ENCODE measurements at regions not wholly inside any gene's neighbourhood (a gene's known extent, or its start where the extent isn't known, plus 50 kb on each side); places are given as distances from the start of the nearest gene placed in this dataset.
"Not testable (repeated sequence)": the region's sequence is repeated elsewhere in the genome, so short reads cannot be mapped to it uniquely, and the experiment has no call there.

DNA sequence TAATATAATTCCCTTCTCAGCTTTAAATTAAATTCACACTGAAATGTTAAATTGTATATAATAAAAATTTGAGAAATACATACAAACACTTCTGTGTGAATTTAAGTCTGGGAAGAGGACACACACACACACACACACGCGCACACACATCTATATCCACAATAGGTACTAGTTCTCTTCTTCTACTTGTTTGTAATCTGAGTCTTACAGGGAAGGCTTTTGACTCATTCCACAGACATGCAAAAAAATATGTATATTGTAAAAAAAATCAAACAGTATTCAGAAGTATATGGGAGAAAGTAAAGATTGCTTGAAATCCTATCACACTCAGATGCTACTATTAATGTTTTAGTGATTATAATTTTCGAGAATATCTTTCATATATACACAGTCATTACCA is 276.2 kb downstream of the MDFIC start:
- peak; percentile 81 for DNase-seq (ENCODE audit: low read depth)
- H3K4me3 ChIP-seq (ENCODE audit: low read depth, low read length), result no peak overlapping the region
- TF ChIP-seq, protein P1, sequence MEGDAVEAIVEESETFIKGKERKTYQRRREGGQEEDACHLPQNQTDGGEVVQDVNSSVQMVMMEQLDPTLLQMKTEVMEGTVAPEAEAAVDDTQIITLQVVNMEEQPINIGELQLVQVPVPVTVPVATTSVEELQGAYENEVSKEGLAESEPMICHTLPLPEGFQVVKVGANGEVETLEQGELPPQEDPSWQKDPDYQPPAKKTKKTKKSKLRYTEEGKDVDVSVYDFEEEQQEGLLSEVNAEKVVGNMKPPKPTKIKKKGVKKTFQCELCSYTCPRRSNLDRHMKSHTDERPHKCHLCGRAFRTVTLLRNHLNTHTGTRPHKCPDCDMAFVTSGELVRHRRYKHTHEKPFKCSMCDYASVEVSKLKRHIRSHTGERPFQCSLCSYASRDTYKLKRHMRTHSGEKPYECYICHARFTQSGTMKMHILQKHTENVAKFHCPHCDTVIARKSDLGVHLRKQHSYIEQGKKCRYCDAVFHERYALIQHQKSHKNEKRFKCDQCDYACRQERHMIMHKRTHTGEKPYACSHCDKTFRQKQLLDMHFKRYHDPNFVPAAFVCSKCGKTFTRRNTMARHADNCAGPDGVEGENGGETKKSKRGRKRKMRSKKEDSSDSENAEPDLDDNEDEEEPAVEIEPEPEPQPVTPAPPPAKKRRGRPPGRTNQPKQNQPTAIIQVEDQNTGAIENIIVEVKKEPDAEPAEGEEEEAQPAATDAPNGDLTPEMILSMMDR (conservative IDR thresholded peaks at IDR 0.05; ENCODE audit: low read depth, low read length), result no peak

DNA sequence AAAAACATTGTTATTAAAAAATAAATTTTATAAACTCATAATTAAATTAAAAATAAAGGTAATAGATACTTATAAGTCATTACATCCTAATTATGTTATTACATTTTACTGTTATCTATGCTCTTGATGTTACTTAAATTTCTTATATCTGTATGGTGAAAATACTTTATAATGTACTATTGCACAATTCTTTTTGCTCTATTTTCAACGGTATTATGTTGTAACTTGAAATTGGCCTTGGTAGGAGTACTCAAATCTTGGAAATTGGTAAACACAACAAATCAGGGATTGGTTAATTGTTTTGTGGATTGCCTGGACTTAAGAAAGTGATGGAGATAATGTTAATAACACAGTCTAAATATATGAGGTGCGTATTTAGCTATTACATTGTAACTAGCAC is 273.3 kb downstream of the MDFIC start:
- DNase-seq (ENCODE audit: low read depth), result no peak
- TF ChIP-seq, protein P1 (conservative IDR thresholded peaks at IDR 0.05; ENCODE audit: low read depth, low read length), result no peak
- H3K4me3 ChIP-seq (ENCODE audit: low read depth, low read length), result no peak overlapping the region

DNA sequence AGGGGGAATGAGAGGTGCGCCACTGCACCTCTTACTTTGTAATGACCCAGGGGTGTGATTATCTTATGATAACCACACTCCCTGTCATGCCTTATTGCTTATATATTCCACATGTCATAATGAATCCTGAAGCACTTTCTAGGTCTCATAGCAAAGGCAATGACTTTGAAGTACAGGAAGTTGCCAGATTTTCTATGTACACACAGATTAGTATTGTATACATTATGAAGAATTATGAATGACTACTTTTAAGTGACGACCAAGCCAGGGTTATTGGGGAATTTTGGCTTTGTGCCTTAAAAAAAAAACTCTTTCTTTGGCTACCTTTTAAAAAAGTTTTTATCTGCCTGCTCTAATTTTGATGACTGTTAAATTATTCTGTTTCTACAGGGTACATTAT is 269.6 kb downstream of the MDFIC start:
- TF ChIP-seq, protein P1 (conservative IDR thresholded peaks at IDR 0.05; ENCODE audit: low read depth, low read length), result no peak
- no peak overlapping the region for H3K4me3 ChIP-seq (ENCODE audit: low read depth, low read length)
- no peak for DNase-seq (ENCODE audit: low read depth)

DNA sequence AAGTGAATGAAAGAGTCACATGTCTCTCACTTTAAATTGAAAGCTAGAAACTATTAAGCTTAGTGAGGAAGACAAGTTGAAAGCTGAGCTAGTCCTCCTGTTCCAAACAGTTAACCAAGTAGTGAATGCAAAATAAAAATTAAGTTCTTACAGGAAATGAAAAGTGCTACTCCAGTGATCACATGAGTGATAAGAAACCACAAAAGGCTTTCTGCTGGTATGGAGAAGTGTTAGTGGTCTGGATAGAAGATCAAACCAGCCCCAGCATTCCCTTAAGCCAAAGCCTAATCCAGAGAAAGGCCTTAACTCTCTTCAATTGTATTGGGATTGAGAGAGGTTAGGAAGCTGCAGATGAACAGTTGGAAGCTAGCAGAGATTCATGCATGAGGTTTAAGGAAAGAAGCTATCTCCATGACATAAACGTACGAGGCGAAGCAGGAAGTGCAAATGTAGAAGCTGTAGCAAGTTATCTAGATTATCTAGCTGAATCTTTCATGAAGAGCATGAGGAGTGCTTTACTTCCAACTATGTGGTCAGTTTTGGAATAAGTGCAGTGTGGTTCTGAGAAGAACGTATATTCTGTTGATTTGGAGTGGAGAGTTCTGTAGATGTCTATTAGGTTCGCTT is 261.6 kb downstream of the MDFIC start:
- TF ChIP-seq, protein P1 (conservative IDR thresholded peaks at IDR 0.05; ENCODE audit: low read depth, low read length), result no peak
- H3K4me3 ChIP-seq (ENCODE audit: low read depth, low read length), result no peak overlapping the region
- DNase-seq (ENCODE audit: low read depth), result peak; percentile 44

DNA sequence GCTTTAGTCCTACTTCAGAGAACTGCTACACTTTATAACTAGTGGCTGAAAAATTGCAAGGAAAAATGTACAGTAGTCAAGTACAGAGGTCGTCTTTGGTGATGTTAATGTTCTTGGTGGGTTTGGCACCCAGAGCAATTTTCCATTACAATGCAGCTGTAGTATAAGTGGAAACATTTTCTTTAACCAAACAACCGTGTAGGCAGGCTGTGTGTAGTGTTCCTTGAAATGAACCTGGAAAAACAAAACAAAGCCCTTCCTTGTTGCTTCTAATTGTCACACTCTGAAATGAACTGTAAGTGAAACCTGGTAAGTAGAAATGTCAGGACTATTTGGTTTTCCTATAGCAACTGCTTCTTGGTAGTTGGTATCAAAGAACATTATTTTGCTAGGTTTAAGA is 256.9 kb downstream of the MDFIC start:
- TF ChIP-seq, protein P1 (conservative IDR thresholded peaks at IDR 0.05; ENCODE audit: low read depth, low read length), result no peak
- DNase-seq (ENCODE audit: low read depth), result peak; percentile 40

DNA sequence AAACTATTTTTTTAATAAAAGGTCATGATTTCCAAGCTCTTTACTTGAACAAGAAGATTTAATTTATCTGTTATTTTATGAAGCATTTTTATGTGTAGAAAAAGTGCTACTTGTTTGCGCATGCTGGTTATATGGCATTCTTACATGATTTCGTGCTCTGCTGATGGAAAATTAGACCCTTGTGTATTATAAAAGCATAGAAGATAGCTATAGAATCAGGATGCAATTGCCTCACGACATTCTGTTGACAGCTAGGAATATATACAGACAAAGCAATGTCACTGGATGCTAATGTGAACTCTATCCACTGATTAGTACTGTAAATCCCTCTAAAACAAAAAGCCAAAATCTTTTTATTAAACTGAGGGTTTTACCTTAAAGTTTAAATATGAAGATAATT is 255.9 kb downstream of the MDFIC start:
- H3K4me3 ChIP-seq (ENCODE audit: low read depth, low read length), result no peak overlapping the region
- TF ChIP-seq, protein P1 (conservative IDR thresholded peaks at IDR 0.05; ENCODE audit: low read depth, low read length), result no peak

More for the DNA sequence above, 256.9 kb downstream of the MDFIC start:
- H3K4me3 ChIP-seq (ENCODE audit: low read depth, low read length), result no peak overlapping the region

DNA sequence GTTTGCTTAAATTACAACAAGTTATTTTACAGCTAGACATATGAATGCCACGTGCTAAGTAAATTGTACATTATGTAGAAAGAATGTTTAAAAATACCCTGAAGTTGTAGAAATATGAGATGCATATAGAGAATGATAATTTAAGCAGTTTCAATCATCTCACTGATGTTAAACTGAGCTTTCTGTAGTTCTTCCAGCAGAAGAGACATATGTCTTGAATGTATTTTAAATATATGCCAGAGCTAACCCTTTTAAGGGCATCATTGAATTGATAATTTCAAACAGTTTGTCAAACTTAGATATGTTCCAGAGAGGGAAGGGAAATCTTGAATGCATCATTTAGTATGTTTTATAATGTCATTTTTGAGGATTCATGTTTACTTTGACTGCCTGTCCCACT is 255.2 kb downstream of the MDFIC start:
- TF ChIP-seq, protein P1 (conservative IDR thresholded peaks at IDR 0.05; ENCODE audit: low read depth, low read length), result no peak
- DNase-seq (ENCODE audit: low read depth), result no peak
- no peak overlapping the region for H3K4me3 ChIP-seq (ENCODE audit: low read depth, low read length)

More for the DNA sequence above, 255.9 kb downstream of the MDFIC start:
- no peak for DNase-seq (ENCODE audit: low read depth)

DNA sequence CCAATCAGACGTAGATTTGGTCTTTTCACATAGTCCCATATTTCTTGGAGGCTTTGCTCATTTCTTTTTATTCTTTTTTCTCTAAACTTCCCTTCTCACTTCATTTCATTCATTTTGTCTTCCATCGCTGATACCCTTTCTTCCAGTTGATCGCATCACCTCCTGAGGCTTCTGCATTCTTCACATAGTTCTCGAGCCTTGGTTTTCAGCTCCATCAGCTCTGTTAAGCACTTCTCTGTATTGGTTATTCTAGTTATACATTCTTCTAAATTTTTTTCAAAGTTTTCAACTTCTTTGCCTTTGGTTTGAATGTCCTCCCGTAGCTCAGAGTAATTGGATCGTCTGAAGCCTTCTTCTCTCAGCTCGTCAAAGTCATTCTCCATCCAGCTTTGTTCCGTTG is 250.5 kb downstream of the MDFIC start:
- not testable (repeated sequence) for H3K4me3 ChIP-seq (ENCODE audit: low read depth, low read length); DNase-seq (ENCODE audit: low read depth)

All from choroid plexus epithelial cell (primary cell).